MM.1S (cell line): ENCODE measurements at regions not wholly inside any gene's neighbourhood (a gene's known extent, or its start where the extent isn't known, plus 50 kb on each side); places are given as distances from the start of the nearest gene placed in this dataset.

Experiments used
- DNase-seq: peaks from one replicate; pipeline ENCODE4 v3.0.0-alpha.2; 2015
- H2AFZ ChIP-seq: fragments of 300-600 bp; sonication (generic); 2 replicates; pipeline ENCODE4 v1.6.0; 2016; ENCODE audit warnings: antibody characterized with exemption, low read length
- H3F3A ChIP-seq: fragments of 300-600 bp; sonication (generic); 2 replicates; pipeline ENCODE4 v1.6.1; 2016; ENCODE audit warnings: mild to moderate bottlenecking, antibody characterized with exemption, low read length, moderate library complexity, mixed read lengths; ENCODE audit not compliant: insufficient read depth
- H3K27ac ChIP-seq: fragments of 300-600 bp; sonication (generic); 2 replicates; pipeline ENCODE4 v1.5.1; 2016; ENCODE audit warnings: mild to moderate bottlenecking, low read length
- H3K27me3 ChIP-seq: fragments of 300-600 bp; sonication (generic); replicated peaks from 2 replicates; pipeline ENCODE4 v1.6.0; 2016; ENCODE audit warnings: low read length; ENCODE audit not compliant: insufficient read depth
- H3K36me3 ChIP-seq: fragments of 300-600 bp; sonication (generic); replicated peaks from 2 replicates; pipeline ENCODE4 v1.6.1; 2016; ENCODE audit warnings: mild to moderate bottlenecking, low read length, mixed read lengths; ENCODE audit not compliant: insufficient read depth
- H3K4me1 ChIP-seq: fragments of 300-600 bp; sonication (generic); 2 replicates; pipeline ENCODE4 v1.6.1; 2016; ENCODE audit warnings: low read length, mixed read lengths
- H3K4me2 ChIP-seq: fragments of 300-600 bp; sonication (generic); 2 replicates; pipeline ENCODE4 v1.6.0; 2016; ENCODE audit warnings: low read depth, low read length
- H3K4me3 ChIP-seq: fragments of 300-600 bp; sonication (generic); 2 replicates; pipeline ENCODE4 v1.5.1; 2016; ENCODE audit warnings: low read length, mixed read lengths
- H3K79me2 ChIP-seq: fragments of 300-600 bp; sonication (generic); 2 replicates; pipeline ENCODE4 v1.6.1; 2016; ENCODE audit warnings: mixed run types, low read length, mixed read lengths
- H3K9ac ChIP-seq: fragments of 300-600 bp; sonication (generic); 2 replicates; pipeline ENCODE4 v1.6.1; 2016; ENCODE audit warnings: low read length, mixed read lengths
- H3K9me2 ChIP-seq: fragments of 300-600 bp; sonication (generic); replicated peaks from 2 replicates; pipeline ENCODE4 v1.6.1; 2016; ENCODE audit warnings: mild to moderate bottlenecking, low read length, mixed read lengths; ENCODE audit not compliant: insufficient read depth
- H3K9me3 ChIP-seq: fragments of 300-600 bp; sonication (generic); replicated peaks from 2 replicates; pipeline ENCODE4 v1.6.1; 2016; ENCODE audit warnings: mild to moderate bottlenecking, low read length, mixed read lengths; ENCODE audit not compliant: insufficient read depth
- H4K20me1 ChIP-seq: fragments of 300-600 bp; sonication (generic); 2 replicates; pipeline ENCODE4 v1.6.1; 2016; ENCODE audit warnings: mild to moderate bottlenecking, low read length, moderate library complexity, mixed read lengths; ENCODE audit not compliant: insufficient read depth
- CTCF ChIP-seq: fragments of 300-600 bp; sonication (generic); IDR thresholded peaks from 2 replicates; pipeline ENCODE4 v1.5.1; 2016; ENCODE audit warnings: antibody characterized with exemption, low read length, mixed read lengths
- EZH2 ChIP-seq: fragments of 300-600 bp; sonication (generic); optimal IDR thresholded peaks from 2 replicates; pipeline ENCODE3; 2017; ENCODE audit warnings: low read depth, mild to moderate bottlenecking, antibody characterized with exemption, low read length, mixed read lengths
- EZH2phosphoT487 ChIP-seq: fragments of 300-600 bp; sonication (generic); IDR thresholded peaks from 2 replicates; pipeline ENCODE4 v1.6.1; 2018; ENCODE audit warnings: antibody characterized with exemption, low read length

GRCh38 chr3:148381051-148381450, 316.7 kb upstream of the AGTR1 start:
- Histone ChIP-seq H3K9me3 (no peaks in the 10 kb centered on the region), H3F3A (no peaks in the 10 kb centered on the region), H3K27ac (no peak overlapping the region), H3K9ac (no peak overlapping the region), H3K9me2 (no peaks in the 10 kb centered on the region), H3K36me3 (no peaks in the 10 kb centered on the region), H3K27me3 (no peaks in the 10 kb centered on the region), H3K4me1 (no peaks in the 10 kb centered on the region), H3K4me2 (no peak overlapping the region), H4K20me1 (no peaks in the 10 kb centered on the region), H3K4me3 (no peak overlapping the region), H2AFZ (no peak overlapping the region), H3K79me2 (no peaks in the 10 kb centered on the region)
- no peak for DNase-seq
- TF ChIP-seq EZH2phosphoT487 = no peak
- TF ChIP-seq EZH2 = no peak
- TF ChIP-seq CTCF = no peak

GRCh38 chr3:148389916-148390315, 307.8 kb upstream of the AGTR1 start:
- Histone ChIP-seq H3F3A (no peaks in the 10 kb centered on the region), H3K4me2 (no peak overlapping the region), H3K9me2 (no peaks in the 10 kb centered on the region), H3K9ac (no peak overlapping the region), H3K4me3 (no peak overlapping the region), H4K20me1 (no peaks in the 10 kb centered on the region), H3K27ac (no peak overlapping the region), H3K4me1 (no peaks in the 10 kb centered on the region), H2AFZ (no peak overlapping the region), H3K79me2 (no peaks in the 10 kb centered on the region), H3K27me3 (no peaks in the 10 kb centered on the region), H3K36me3 (no peaks in the 10 kb centered on the region), H3K9me3 (no peaks in the 10 kb centered on the region)
- no peak for TF ChIP-seq EZH2phosphoT487
- DNase-seq = no peak

GRCh38 chr3:148395821-148396220, 301.9 kb upstream of the AGTR1 start:
- Histone ChIP-seq H3K4me1 (no peaks in the 10 kb centered on the region), H3K4me2 (no peak overlapping the region), H3K9me2 (no peaks in the 10 kb centered on the region), H3K9me3 (no peaks in the 10 kb centered on the region), H4K20me1 (no peaks in the 10 kb centered on the region), H3K36me3 (no peaks in the 10 kb centered on the region), H3K27me3 (no peaks in the 10 kb centered on the region), H3K79me2 (no peaks in the 10 kb centered on the region), H3F3A (no peaks in the 10 kb centered on the region), H3K9ac (no peak overlapping the region), H2AFZ (no peak overlapping the region), H3K27ac (no peak overlapping the region), H3K4me3 (no peak overlapping the region)
- no peak for DNase-seq
- no peak for TF ChIP-seq CTCF
- no peak for TF ChIP-seq EZH2
- TF ChIP-seq EZH2phosphoT487 = no peak

- no peak for DNase-seq
- Histone ChIP-seq H3K9ac (no peak overlapping the region), H4K20me1 (no peaks in the 10 kb centered on the region), H3K4me3 (no peak overlapping the region), H2AFZ (no peak overlapping the region), H3K36me3 (no peaks in the 10 kb centered on the region), H3K27ac (no peak overlapping the region), H3K9me2 (no peaks in the 10 kb centered on the region), H3K27me3 (no peaks in the 10 kb centered on the region), H3K9me3 (no peaks in the 10 kb centered on the region), H3F3A (no peaks in the 10 kb centered on the region), H3K79me2 (no peaks in the 10 kb centered on the region), H3K4me2 (no peak overlapping the region), H3K4me1 (no peaks in the 10 kb centered on the region)
- TF ChIP-seq CTCF (no peak), EZH2phosphoT487 (no peak), EZH2 (no peak)
These were observed 296.9 kb upstream of the AGTR1 start for GRCh38 chr3:148400754-148401153.
